Ovary (tissue), 3 donors: ENCODE measurements at regions not wholly inside any gene's neighbourhood (a gene's known extent, or its start where the extent isn't known, plus 50 kb on each side); places are given as distances from the start of the nearest gene placed in this dataset.

ENCODE experiments used
- CTCF ChIP-seq, 3 donors: fragments of 450-650 bp in 2 of 3; fragments of 200-600 bp in 1 of 3; IDR thresholded peaks; one replicate each; pipeline versions ENCODE4 v1.5.1 to v1.8.0; 2016 to 2022; ENCODE audit warnings: antibody characterized with exemption in 3 of 3, mild to moderate bottlenecking in 1 of 3
- EP300 ChIP-seq: sonication (generic); formaldehyde crosslinking; IDR thresholded peaks from one replicate; pipeline ENCODE4 v1.6.1; 2017; ENCODE audit warnings: antibody characterized with exemption
- POLR2A ChIP-seq: fragments of 450-650 bp; IDR thresholded peaks from one replicate; pipeline ENCODE4 v1.6.1; 2017; ENCODE audit warnings: antibody characterized with exemption, mild to moderate bottlenecking, moderate library complexity
- donor health status: DM: no; HTN: no; CAD: no.

- TF ChIP-seq CTCF (IDR thresholded peaks at IDR 0.05), result no peak
- no peak for TF ChIP-seq POLR2A
- no peak for TF ChIP-seq EP300
Measured at GRCh38 chr12:18932211-18932610, 194.3 kb downstream of the CAPZA3 start.
